IMR-90 (cell line): ENCODE measurements at regions not wholly inside any gene's neighbourhood (a gene's known extent, or its start where the extent isn't known, plus 50 kb on each side); places are given as distances from the start of the nearest gene placed in this dataset.

Source experiments
- ATAC-seq: fragments of 200-7000 bp; cut with Tn5 transposase; 2 replicates; pipeline ENCODE4 v1.9.1; 2020; ENCODE audit warnings: low read depth, mild to moderate bottlenecking, moderate library complexity
- BruUV-seq: library from RNA; stranded (reverse); fragments of 400-500 nt; replicated peaks from 2 replicates; lab custom pipeline; 2021; lab: Mats Ljungman, UMichigan
- CTCF ChIA-PET: fragments of 300-600 bp; formaldehyde crosslinking; extraction: SDS; loops from one replicate; lab custom pipeline; 2021; ENCODE audit warnings: antibody characterized with exemption; lab: Yijun Ruan, JAX
- POLR2A ChIA-PET: fragments of 300-600 bp; sonication (Branson Sonifier 250); formaldehyde crosslinking; loops from one replicate; lab custom pipeline; 2022; ENCODE audit warnings: antibody characterized with exemption; ENCODE audit not compliant: unreplicated experiment; lab: Charles Lee
- DNase-seq: peaks from one replicate; pipeline ENCODE4 v3.0.0; 2013
- H2AFZ ChIP-seq: replicated peaks from 2 replicates; pipeline ENCODE3; 2013; ENCODE audit warnings: low read length, mild to moderate bottlenecking; ENCODE audit not compliant: poor library complexity
- H2AK5ac ChIP-seq: 2 replicates; pipeline ENCODE4 v1.6.1; 2013; ENCODE audit warnings: low read depth, low read length, inconsistent platforms
- H2AK9ac ChIP-seq: replicated peaks from 2 replicates; pipeline ENCODE3; 2013; ENCODE audit warnings: mild to moderate bottlenecking, low read depth, low read length, moderate library complexity; ENCODE audit not compliant: poor library complexity
- H2BK120ac ChIP-seq: 2 replicates; pipeline ENCODE4 v1.6.1; 2013; ENCODE audit warnings: low read depth, low read length, inconsistent platforms
- H2BK15ac ChIP-seq: 3 replicates; pipeline ENCODE4 v1.6.1; 2013; ENCODE audit warnings: low read depth, low read length, inconsistent platforms
- H2BK20ac ChIP-seq: 2 replicates; pipeline ENCODE4 v1.6.1; 2013; ENCODE audit warnings: low read depth, mild to moderate bottlenecking, inconsistent platforms, low read length, moderate library complexity
- H2BK5ac ChIP-seq: 2 replicates; pipeline ENCODE4 v1.6.1; 2013; ENCODE audit warnings: mild to moderate bottlenecking, low read depth, low read length, inconsistent platforms; ENCODE audit not compliant: poor library complexity, severe bottlenecking
- H3K14ac ChIP-seq: replicated peaks from 2 replicates; pipeline ENCODE4 v1.6.1; 2013; ENCODE audit warnings: low read depth, low read length, inconsistent platforms
- H3K18ac ChIP-seq: 2 replicates; pipeline ENCODE4 v1.6.1; 2013; ENCODE audit warnings: low read depth, low read length, control low read depth
- H3K23ac ChIP-seq: 2 replicates; pipeline ENCODE4 v1.6.1; 2013; ENCODE audit warnings: low read depth, low read length, inconsistent platforms
- H3K27ac ChIP-seq: 2 replicates; pipeline ENCODE4 v1.5.1; 2013; ENCODE audit warnings: mild to moderate bottlenecking, control low read depth, low read length; ENCODE audit not compliant: insufficient read depth
- H3K27me3 ChIP-seq: 2 replicates; pipeline ENCODE4 v1.6.1; 2013; ENCODE audit warnings: low read length; ENCODE audit not compliant: control insufficient read depth, insufficient read depth
- H3K36me3 ChIP-seq: 2 replicates; pipeline ENCODE4 v1.6.1; 2013; ENCODE audit warnings: low read length, mixed read lengths; ENCODE audit not compliant: control insufficient read depth, insufficient read depth
- H3K4ac ChIP-seq: 2 replicates; pipeline ENCODE4 v1.6.1; 2013; ENCODE audit warnings: low read depth, low read length, inconsistent platforms
- H3K4me1 ChIP-seq: 2 replicates; pipeline ENCODE4 v1.6.1; 2013; ENCODE audit warnings: low read length, mixed read lengths; ENCODE audit not compliant: control insufficient read depth, insufficient read depth
- H3K4me2 ChIP-seq: 2 replicates; pipeline ENCODE4 v1.6.1; 2013; ENCODE audit warnings: low read depth, mild to moderate bottlenecking, control low read depth, low read length, moderate library complexity
- H3K4me3 ChIP-seq: 2 replicates; pipeline ENCODE4 v1.5.1; 2013; ENCODE audit warnings: low read depth, mild to moderate bottlenecking, control low read depth, low read length, moderate library complexity; ENCODE audit not compliant: insufficient read depth
- H3K56ac ChIP-seq: 2 replicates; pipeline ENCODE4 v1.6.1; 2013; ENCODE audit warnings: low read length, inconsistent platforms; ENCODE audit not compliant: insufficient read depth; ENCODE audit errors: extremely low read depth
- H3K79me1 ChIP-seq, 2 experiments: 2 replicates each; pipeline ENCODE4 v1.6.1; 2013; ENCODE audit warnings: low read length in 2 of 2, inconsistent platforms in 1 of 2, low read depth in 1 of 2
- H3K9ac ChIP-seq: 2 replicates; pipeline ENCODE4 v1.6.1; 2013; ENCODE audit warnings: low read depth, low read length, control low read depth
- H3K9me1 ChIP-seq: 2 replicates; pipeline ENCODE4 v1.6.1; 2013; ENCODE audit warnings: low read length, inconsistent platforms; ENCODE audit not compliant: insufficient read depth
- H3K9me3 ChIP-seq: 2 replicates; pipeline ENCODE4 v1.6.1; 2013; ENCODE audit warnings: low read length; ENCODE audit not compliant: control insufficient read depth, insufficient read depth
- H4K20me1 ChIP-seq: 2 replicates; pipeline ENCODE4 v1.6.1; 2013; ENCODE audit warnings: low read length, inconsistent platforms; ENCODE audit not compliant: insufficient read depth
- H4K5ac ChIP-seq: 2 replicates; pipeline ENCODE4 v1.6.1; 2013; ENCODE audit warnings: mild to moderate bottlenecking, low read depth, low read length, control low read depth
- H4K8ac ChIP-seq, 2 experiments: 2 replicates each; pipeline ENCODE4 v1.6.1; 2013; ENCODE audit warnings: low read depth in 2 of 2, low read length in 2 of 2, control low read depth in 1 of 2, inconsistent platforms in 1 of 2
- H4K91ac ChIP-seq: 2 replicates; pipeline ENCODE4 v1.6.1; 2013; ENCODE audit warnings: low read depth, low read length, inconsistent platforms; ENCODE audit not compliant: insufficient read depth
- BHLHE40 ChIP-seq: fragments of 150-350 bp; IDR thresholded peaks from 2 replicates; pipeline ENCODE4 v1.6.1; 2016; ENCODE audit warnings: mild to moderate bottlenecking, low read depth, low read length
- CEBPB ChIP-seq: IDR thresholded peaks from 2 replicates; pipeline ENCODE4 v1.6.1; 2012; ENCODE audit warnings: low read depth, low read length, improper control_type of control experiment
- CHD1 ChIP-seq: IDR thresholded peaks from 2 replicates; pipeline ENCODE4 v1.6.1; 2012; ENCODE audit warnings: low read depth, low read length, improper control_type of control experiment
- CTCF ChIP-seq: conservative IDR thresholded peaks from 2 replicates; pipeline ENCODE4 v1.5.1; 2012; ENCODE audit warnings: mild to moderate bottlenecking, low read depth, low read length, improper control_type of control experiment
- ELK1 ChIP-seq: fragments of 150-350 bp; IDR thresholded peaks from 2 replicates; pipeline ENCODE4 v1.6.1; 2016; ENCODE audit warnings: low read depth, mild to moderate bottlenecking, low read length, moderate library complexity, borderline replicate concordance
- FOS ChIP-seq: fragments of 150-350 bp; IDR thresholded peaks from 2 replicates; pipeline ENCODE4 v1.6.1; 2016; ENCODE audit warnings: low read depth, low read length
- MAFK ChIP-seq: IDR thresholded peaks from 2 replicates; pipeline ENCODE4 v1.6.1; 2012; ENCODE audit warnings: low read depth, low read length, improper control_type of control experiment
- MAZ ChIP-seq: IDR thresholded peaks from 2 replicates; pipeline ENCODE4 v1.6.1; 2012; ENCODE audit warnings: low read depth, mild to moderate bottlenecking, low read length, improper control_type of control experiment, moderate library complexity, borderline replicate concordance
- MXI1 ChIP-seq: IDR thresholded peaks from 2 replicates; pipeline ENCODE4 v1.6.1; 2012; ENCODE audit warnings: low read depth, mild to moderate bottlenecking, low read length, moderate library complexity, borderline replicate concordance
- NFE2L2 ChIP-seq: fragments of 150-350 bp; IDR thresholded peaks from 2 replicates; pipeline ENCODE4 v1.6.1; 2016; ENCODE audit warnings: low read depth, mild to moderate bottlenecking, low read length
- POLR2A ChIP-seq: IDR thresholded peaks from 2 replicates; pipeline ENCODE4 v1.6.1; 2012; ENCODE audit warnings: mild to moderate bottlenecking, low read depth, low read length
- RAD21 ChIP-seq: IDR thresholded peaks from 2 replicates; pipeline ENCODE4 v1.6.1; 2012; ENCODE audit warnings: low read length, improper control_type of control experiment
- RCOR1 ChIP-seq: IDR thresholded peaks from 2 replicates; pipeline ENCODE4 v1.6.1; 2012; ENCODE audit warnings: mild to moderate bottlenecking, low read length, improper control_type of control experiment; ENCODE audit not compliant: insufficient replicate concordance
- RFX5 ChIP-seq: IDR thresholded peaks from 2 replicates; pipeline ENCODE4 v1.8.0; 2012; ENCODE audit warnings: low read depth, mild to moderate bottlenecking, low read length, moderate library complexity
- SMC3 ChIP-seq: fragments of 150-350 bp; IDR thresholded peaks from 2 replicates; pipeline ENCODE4 v1.6.1; 2016; ENCODE audit warnings: low read depth, mild to moderate bottlenecking, antibody characterized with exemption, low read length, moderate library complexity
- WGBS, 2 experiments: methylation state at CpG; one replicate each; pipeline versions ENCODE4 v1.1.5 to v1.1.7; 2013; ENCODE audit warnings: missing lambda C conversion rate in 2 of 2; ENCODE audit not compliant: insufficient read length in 1 of 2; ENCODE audit errors: extremely low coverage in 2 of 2; 5-methylcytosine and 5-hydroxymethylcytosine counted together
- dilution Hi-C: fragments of 300-500 bp; cut with HindIII; formaldehyde crosslinking; loops from one replicate; pipeline ENCODE4 v1.14.3; 2018; ENCODE audit warnings: low sequenced_read_pairs; ENCODE audit not compliant: unreplicated experiment
- in situ Hi-C: fragments of 300-500 bp; cut with MboI; formaldehyde crosslinking; loops from 3 replicates; pipeline ENCODE4 v1.14.3; 2019; ENCODE audit warnings: low sequenced_read_pairs, inconsistent platforms, mixed read lengths
- intact Hi-C: fragments of 100-400 bp; cut with micrococcal nuclease; formaldehyde crosslinking; loops from 2 replicates; pipeline ENCODE4 v1.10.0; 2022
- TF ChIP-seq, protein P1 (sequence below): fragments of 150-350 bp; IDR thresholded peaks from 2 replicates; pipeline ENCODE4 v1.6.1; 2017; ENCODE audit warnings: mild to moderate bottlenecking, antibody characterized with exemption, low read length, low read depth

DNA sequence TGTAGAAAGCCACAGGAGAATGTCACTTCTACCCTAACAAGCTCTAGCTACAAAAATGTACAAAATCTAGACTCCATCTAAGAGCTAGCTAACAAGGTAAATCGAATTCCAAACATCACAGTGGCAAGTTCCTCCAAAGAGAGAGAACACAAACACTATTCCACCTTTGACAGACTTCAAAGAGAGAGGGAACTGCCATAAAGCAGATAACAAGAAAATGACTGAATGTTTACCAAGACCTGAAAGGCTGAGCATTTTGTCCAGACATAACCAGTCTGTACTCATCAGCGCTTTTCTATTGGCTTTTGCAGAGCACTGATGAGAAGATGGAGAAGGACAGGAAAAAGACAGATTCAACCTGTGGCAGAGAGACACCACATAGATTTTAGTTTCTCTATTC, 1419.6 kb upstream of the ALCAM start:
- H4K5ac ChIP-seq: no peak overlapping the region

More for the DNA sequence above, 1419.6 kb upstream of the ALCAM start:
- no peaks in the 10 kb centered on the region; the same call in 1 of the 2 replicates for H3K9me3 ChIP-seq
- no peak overlapping the region for H2AK9ac ChIP-seq
- H3K4ac ChIP-seq: no peak overlapping the region
- no peak overlapping the region for H3K56ac ChIP-seq
- no peak overlapping the region for H3K23ac ChIP-seq
- H4K91ac ChIP-seq: no peak overlapping the region
- no peak overlapping the region for H3K9ac ChIP-seq
- in situ Hi-C loops: no loop called here
- H2BK20ac ChIP-seq: no peak overlapping the region
- no peaks in the 10 kb centered on the region for H3K79me1 ChIP-seq
- H2AK5ac ChIP-seq: no peak overlapping the region
- no peaks in the 10 kb centered on the region for H3K27me3 ChIP-seq
- H3K14ac ChIP-seq: no peak overlapping the region
- no peak overlapping the region for H3K4me3 ChIP-seq
- intact Hi-C loops: no loop called here
- no peaks in the 10 kb centered on the region for H3K4me1 ChIP-seq
- dilution Hi-C loops: no loop called here
- BruUV-seq: no TSS peak
- H3K18ac ChIP-seq: no peak overlapping the region
- H3K36me3 ChIP-seq: no peaks in the 10 kb centered on the region
- no peak overlapping the region for H2BK5ac ChIP-seq
- no peak overlapping the region for H2AFZ ChIP-seq
- H3K27ac ChIP-seq: no peak overlapping the region
- H2BK120ac ChIP-seq: no peak overlapping the region
- H3K9me1 ChIP-seq: no peaks in the 10 kb centered on the region
- H3K4me2 ChIP-seq: no peak overlapping the region
- H2BK15ac ChIP-seq: no peak overlapping the region
- WGBS, 2 experiments: no CpG with 5 or more reads among the region's 2 CpGs
- CTCF ChIA-PET: no interaction called here
- no peak for TF ChIP-seq SMC3
- TF ChIP-seq RFX5: no peak
- no peak for TF ChIP-seq RAD21
- no peak for TF ChIP-seq MXI1
- TF ChIP-seq MAZ: no peak
- no peak for TF ChIP-seq CEBPB
- TF ChIP-seq RCOR1: no peak
- no peak for TF ChIP-seq CTCF
- TF ChIP-seq CHD1: no peak
- TF ChIP-seq, protein P1, sequence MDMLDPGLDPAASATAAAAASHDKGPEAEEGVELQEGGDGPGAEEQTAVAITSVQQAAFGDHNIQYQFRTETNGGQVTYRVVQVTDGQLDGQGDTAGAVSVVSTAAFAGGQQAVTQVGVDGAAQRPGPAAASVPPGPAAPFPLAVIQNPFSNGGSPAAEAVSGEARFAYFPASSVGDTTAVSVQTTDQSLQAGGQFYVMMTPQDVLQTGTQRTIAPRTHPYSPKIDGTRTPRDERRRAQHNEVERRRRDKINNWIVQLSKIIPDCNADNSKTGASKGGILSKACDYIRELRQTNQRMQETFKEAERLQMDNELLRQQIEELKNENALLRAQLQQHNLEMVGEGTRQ: no peak
- no peak for TF ChIP-seq FOS
- TF ChIP-seq NFE2L2: no peak
- TF ChIP-seq POLR2A: no peak
- TF ChIP-seq ELK1: no peak
- TF ChIP-seq MAFK: no peak
- TF ChIP-seq BHLHE40: no peak
- no peaks in the 10 kb centered on the region for H4K20me1 ChIP-seq
- POLR2A ChIA-PET: no interaction called here
- ATAC-seq (no peak), DNase-seq (no peak)
- no peak overlapping the region for H4K8ac ChIP-seq
